PFSK-1 (cell line): ENCODE measurements at regions not wholly inside any gene's neighbourhood (a gene's known extent, or its start where the extent isn't known, plus 50 kb on each side); places are given as distances from the start of the nearest gene placed in this dataset.

Experiments
- POLR2AphosphoS5 ChIP-seq: IDR thresholded peaks from 2 replicates; pipeline ENCODE4 v1.6.1; 2012; ENCODE audit warnings: low read depth, mild to moderate bottlenecking, control low read depth, low read length, moderate library complexity
- REST ChIP-seq, 2 experiments: IDR thresholded peaks; 2 replicates each; pipeline versions ENCODE4 v1.6.1 to v1.8.0; 2011 to 2012; ENCODE audit warnings: low read depth in 2 of 2, low read length in 2 of 2, control low read depth in 1 of 2, inconsistent platforms in 1 of 2, mild to moderate bottlenecking in 1 of 2, moderate library complexity in 1 of 2; ENCODE audit not compliant: insufficient read depth in 1 of 2

- TF ChIP-seq POLR2AphosphoS5 (no peak), REST (IDR thresholded peaks at IDR 0.05; ENCODE audit: insufficient read depth in 1 of 2, low read depth in 2 of 2, low read length in 2 of 2) (no peak)
Measured at GRCh38 chr3:159260049-159260662, 458.3 kb downstream of the MFSD1 start.
